ENCODE measurements at regions not wholly inside any gene's neighbourhood (a gene's known extent, or its start where the extent isn't known, plus 50 kb on each side); places are given as distances from the start of the nearest gene placed in this dataset.

DNA sequence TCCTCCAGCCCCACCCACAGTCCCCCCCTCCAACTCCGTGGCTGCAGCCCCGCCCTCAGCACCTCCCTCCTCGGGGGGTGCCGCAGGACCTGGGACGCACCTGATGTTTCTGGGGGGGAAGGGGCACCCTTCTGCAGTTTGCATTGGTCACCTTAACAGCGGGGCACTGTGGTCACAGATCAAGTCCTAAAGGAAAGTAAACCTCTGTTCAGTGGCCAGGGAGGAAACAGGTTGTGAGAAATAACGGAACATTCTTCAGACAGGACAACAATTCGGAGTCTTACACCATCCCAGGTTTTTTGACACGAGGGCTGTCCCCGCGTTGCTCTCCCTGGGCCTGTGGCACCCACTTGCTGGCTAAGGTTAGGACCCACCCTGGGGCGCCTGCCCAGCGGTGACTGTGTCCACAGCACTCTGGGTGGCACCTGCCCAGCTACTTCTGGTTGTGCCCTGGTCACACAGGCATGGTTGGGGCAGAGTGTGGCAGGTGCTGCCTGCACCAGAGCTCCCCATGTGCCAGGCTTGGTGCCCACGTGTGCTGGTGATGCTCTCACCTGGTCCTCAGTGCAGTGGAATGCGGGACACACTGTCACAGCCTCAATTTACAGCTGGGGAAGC, 93.5 kb upstream of the OTOS start:
- TF ChIP-seq, protein P1, sequence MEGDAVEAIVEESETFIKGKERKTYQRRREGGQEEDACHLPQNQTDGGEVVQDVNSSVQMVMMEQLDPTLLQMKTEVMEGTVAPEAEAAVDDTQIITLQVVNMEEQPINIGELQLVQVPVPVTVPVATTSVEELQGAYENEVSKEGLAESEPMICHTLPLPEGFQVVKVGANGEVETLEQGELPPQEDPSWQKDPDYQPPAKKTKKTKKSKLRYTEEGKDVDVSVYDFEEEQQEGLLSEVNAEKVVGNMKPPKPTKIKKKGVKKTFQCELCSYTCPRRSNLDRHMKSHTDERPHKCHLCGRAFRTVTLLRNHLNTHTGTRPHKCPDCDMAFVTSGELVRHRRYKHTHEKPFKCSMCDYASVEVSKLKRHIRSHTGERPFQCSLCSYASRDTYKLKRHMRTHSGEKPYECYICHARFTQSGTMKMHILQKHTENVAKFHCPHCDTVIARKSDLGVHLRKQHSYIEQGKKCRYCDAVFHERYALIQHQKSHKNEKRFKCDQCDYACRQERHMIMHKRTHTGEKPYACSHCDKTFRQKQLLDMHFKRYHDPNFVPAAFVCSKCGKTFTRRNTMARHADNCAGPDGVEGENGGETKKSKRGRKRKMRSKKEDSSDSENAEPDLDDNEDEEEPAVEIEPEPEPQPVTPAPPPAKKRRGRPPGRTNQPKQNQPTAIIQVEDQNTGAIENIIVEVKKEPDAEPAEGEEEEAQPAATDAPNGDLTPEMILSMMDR (IDR thresholded peaks at IDR 0.05) = no peak
- H3K4me1 Mint-ChIP-seq (ENCODE audit: low read depth) = peaks cover 22% of the 10 kb centered on the region
- no peak overlapping the region for H3K4me3 Mint-ChIP-seq
- peaks cover 4% of the 10 kb centered on the region for H3K27me3 Mint-ChIP-seq (ENCODE audit: insufficient read depth)
- no peak for DNase-seq
- H3K9me3 Mint-ChIP-seq = peaks cover 14% of the 10 kb centered on the region
- no peak overlapping the region for H3K27ac Mint-ChIP-seq
- peaks cover 13% of the 10 kb centered on the region for H3K36me3 Mint-ChIP-seq (ENCODE audit: low read depth)

DNA sequence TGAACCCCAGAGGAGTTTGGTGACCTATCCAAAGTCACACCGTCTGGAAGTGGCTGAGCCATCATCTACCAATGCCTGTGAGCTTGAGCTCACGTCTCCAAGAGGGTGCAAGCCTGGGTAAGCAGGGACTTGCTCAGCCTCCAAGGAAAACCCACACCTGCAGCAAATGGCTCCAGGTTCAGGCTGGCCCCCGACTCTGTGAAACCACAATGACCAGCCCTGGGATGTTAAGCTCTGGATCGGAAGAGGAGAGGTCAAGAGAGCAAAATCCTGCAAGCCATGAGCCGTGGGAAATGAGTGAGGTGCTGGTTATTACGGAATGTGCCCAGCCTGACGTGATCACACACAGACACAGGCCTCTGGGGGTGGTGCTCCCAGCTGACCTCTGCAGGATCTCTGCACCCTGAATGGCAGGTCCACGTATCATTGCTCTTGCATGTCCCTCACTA, 94.1 kb upstream of the OTOS start:
- Mint-ChIP-seq H3K36me3 (ENCODE audit: low read depth) (peaks cover 8% of the 10 kb centered on the region), H3K4me1 (ENCODE audit: low read depth) (peaks cover 23% of the 10 kb centered on the region), H3K9me3 (peaks cover 8% of the 10 kb centered on the region), H3K4me3 (no peak overlapping the region), H3K27ac (no peak overlapping the region), H3K27me3 (ENCODE audit: insufficient read depth) (peaks cover 5% of the 10 kb centered on the region)
- no peak for DNase-seq
- TF ChIP-seq, protein P1 (IDR thresholded peaks at IDR 0.05) = no peak

DNA sequence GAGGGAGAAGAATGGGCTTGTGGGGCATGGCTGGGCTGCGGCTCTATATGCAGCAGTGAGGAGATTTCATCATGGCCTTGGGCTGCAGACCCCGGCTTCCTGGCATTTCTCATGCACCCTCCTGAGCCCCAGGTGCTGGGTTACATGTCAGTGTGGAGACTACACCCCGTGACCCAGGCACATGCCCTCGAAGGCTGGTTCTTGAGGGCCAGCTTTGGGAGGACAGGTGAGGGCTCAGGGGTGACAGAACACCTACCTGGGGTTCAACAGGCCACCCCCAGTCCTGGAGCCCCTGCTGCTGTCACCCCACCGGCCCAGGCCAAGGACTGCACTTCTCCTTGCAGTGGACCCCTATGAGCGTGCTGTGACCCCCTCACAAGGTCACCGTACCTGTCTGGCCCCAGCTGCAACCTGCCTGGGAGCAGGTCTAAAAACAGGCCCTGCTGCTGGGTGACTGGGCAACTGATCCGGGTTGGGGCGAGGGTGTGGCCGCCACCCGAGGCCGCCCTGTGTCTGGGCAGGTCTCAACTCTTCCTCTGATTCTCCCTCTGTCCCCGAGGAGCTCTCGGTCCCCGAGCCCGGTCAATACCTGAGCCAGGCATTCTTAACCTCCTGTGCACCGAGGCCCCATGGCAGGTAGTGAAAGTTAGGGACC, 94.8 kb upstream of the OTOS start:
- Mint-ChIP-seq H3K36me3 (ENCODE audit: low read depth) (0 out of 2 replicates have a peak, but pooled peaks cover under 1% of the 10 kb centered on the region), H3K27ac (no peak overlapping the region), H3K27me3 (ENCODE audit: insufficient read depth) (peaks cover 5% of the 10 kb centered on the region), H3K9me3 (peaks cover under 1% of the 10 kb centered on the region), H3K4me1 (ENCODE audit: low read depth) (peaks cover 18% of the 10 kb centered on the region), H3K4me3 (no peak overlapping the region)
- TF ChIP-seq, protein P1 (IDR thresholded peaks at IDR 0.05) = no peak
- DNase-seq = no peak

DNA sequence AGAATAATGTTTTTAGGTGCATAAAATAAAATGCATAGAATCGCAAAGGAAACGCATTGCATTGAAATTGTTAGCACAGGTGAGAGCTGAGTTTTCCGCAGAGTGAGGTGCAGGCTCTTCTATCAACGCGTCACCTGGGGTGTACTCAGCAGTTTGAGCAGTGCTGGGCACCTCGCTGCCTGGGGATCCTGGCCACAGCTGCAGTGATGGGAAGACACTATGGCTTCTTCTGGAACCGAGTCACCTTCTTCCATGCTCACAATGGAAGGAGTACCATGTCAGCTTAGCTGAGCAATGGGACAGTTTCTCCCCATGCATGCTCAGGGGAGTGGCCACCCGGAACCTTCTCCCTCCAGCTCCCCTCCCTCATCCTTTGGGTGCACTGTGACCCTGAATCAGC, 95.4 kb upstream of the OTOS start:
- Mint-ChIP-seq H3K9me3 (no peaks in the 10 kb centered on the region; the same call in 1 of the 2 replicates), H3K4me3 (no peak overlapping the region), H3K4me1 (ENCODE audit: low read depth) (peaks cover 18% of the 10 kb centered on the region), H3K27me3 (ENCODE audit: insufficient read depth) (peaks cover 5% of the 10 kb centered on the region), H3K27ac (no peak overlapping the region), H3K36me3 (ENCODE audit: low read depth) (no peaks in the 10 kb centered on the region)
- DNase-seq = no peak
- TF ChIP-seq, protein P1 (IDR thresholded peaks at IDR 0.05) = no peak

DNA sequence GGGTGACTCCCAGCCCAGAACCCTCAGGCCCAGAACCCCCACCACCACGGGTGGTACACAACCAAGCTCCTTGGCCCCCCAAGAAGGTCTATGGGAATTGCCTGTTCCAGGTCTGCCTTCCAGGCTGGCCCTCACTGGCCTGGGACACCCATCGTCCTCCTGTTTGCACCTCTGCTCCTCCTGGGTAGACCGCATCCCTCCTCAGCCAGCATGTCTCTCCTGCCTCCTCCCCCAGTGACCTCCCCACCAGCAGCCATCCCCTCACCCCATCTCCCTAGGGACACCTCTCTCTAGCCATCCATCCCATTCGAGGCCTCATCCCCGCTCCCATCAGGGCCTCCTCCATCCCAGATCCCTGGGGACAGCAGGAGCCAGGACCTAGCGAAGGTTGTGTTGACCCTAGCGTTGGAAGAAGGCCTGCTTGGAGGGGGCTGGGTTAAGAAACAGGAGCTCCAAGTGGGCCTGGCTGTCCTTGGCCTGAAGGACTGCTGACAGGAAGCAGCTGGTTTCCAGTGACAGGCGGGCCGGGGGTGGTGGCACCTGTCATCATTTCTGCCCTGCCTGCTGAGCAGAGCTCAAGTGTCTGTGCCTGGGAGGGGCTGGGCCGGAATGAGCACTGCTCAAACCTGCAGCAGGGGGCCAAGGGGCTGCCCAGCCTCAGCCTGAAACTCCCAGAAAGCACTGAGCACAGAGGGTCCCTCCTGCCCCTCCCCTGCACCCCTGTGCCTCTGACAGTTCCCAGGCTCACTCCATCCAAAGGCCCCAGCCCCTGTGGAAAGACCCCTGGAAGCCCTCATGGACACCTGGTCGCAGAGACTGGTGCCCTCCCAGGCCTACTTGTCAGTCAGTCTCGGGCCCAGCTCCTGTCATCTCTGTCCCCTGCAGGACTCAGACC, 96.0 kb upstream of the OTOS start:
- TF ChIP-seq, protein P1 (IDR thresholded peaks at IDR 0.05) = no peak
- H3K27ac Mint-ChIP-seq = no peak overlapping the region
- no peaks in the 10 kb centered on the region for H3K36me3 Mint-ChIP-seq (ENCODE audit: low read depth)
- peaks cover 18% of the 10 kb centered on the region for H3K4me1 Mint-ChIP-seq (ENCODE audit: low read depth)
- no peaks in the 10 kb centered on the region; the same call in 1 of the 2 replicates for H3K9me3 Mint-ChIP-seq
- peaks cover 5% of the 10 kb centered on the region for H3K27me3 Mint-ChIP-seq (ENCODE audit: insufficient read depth)
- no peak for DNase-seq
- H3K4me3 Mint-ChIP-seq = no peak overlapping the region
